HepG2 (cell line): ENCODE measurements at regions not wholly inside any gene's neighbourhood (a gene's known extent, or its start where the extent isn't known, plus 50 kb on each side); places are given as distances from the start of the nearest gene placed in this dataset.

Source experiments
- ATAC-seq: fragments of 200-7000 bp; cut with Tn5 transposase; 3 replicates; pipeline ENCODE4 v1.9.1; 2020; ENCODE audit warnings: mild to moderate bottlenecking, moderate library complexity
- BruUV-seq: library from RNA; stranded (reverse); fragments of 400-500 nt; replicated peaks from 2 replicates; lab custom pipeline; 2021; lab: Mats Ljungman, UMichigan
- CTCF ChIA-PET: fragments of 300-600 bp; formaldehyde crosslinking; extraction: SDS; loops from one replicate; lab custom pipeline; 2021; ENCODE audit warnings: low total read pairs, inconsistent platforms, low intra/inter-chr PET ratio; lab: Yijun Ruan, JAX
- POLR2A ChIA-PET: fragments of 350-600 bp; sonication (Branson Sonifier 250); formaldehyde crosslinking; loops from one replicate; lab custom pipeline; 2020; ENCODE audit warnings: antibody characterized with exemption, inconsistent platforms; lab: Yijun Ruan, JAX
- DNase-seq: peaks from one replicate; pipeline ENCODE4 v3.0.0-alpha.2; 2015; ENCODE audit warnings: low spot score
- FAIRE-seq: peaks from 3 replicates; lab custom pipeline; 2011; peaks lifted over from hg19 to GRCh38; lab: Jason Lieb, UNC
- H2AFZ ChIP-seq: one replicate; pipeline ENCODE4 v1.6.1; 2011; ENCODE audit warnings: low read length, inconsistent platforms
- H3K27ac ChIP-seq: fragments of 300-600 bp; 3 replicates; pipeline ENCODE4 v1.8.0; 2011; ENCODE audit warnings: mixed run types, mild to moderate bottlenecking, mixed read lengths, low read length, inconsistent platforms; ENCODE audit not compliant: insufficient read depth; ENCODE audit errors: extremely low read length
- H3K27me3 ChIP-seq, 2 experiments: fragments of 200-600 bp in 1 of 2; 2 replicates in 1 of 2; 3 replicates in 1 of 2; pipeline versions ENCODE4 v1.6.0 to v1.8.0; 2011; ENCODE audit warnings: low read length in 2 of 2, mild to moderate bottlenecking in 2 of 2, moderate library complexity in 2 of 2, inconsistent platforms in 1 of 2; ENCODE audit not compliant: insufficient read depth in 2 of 2, control insufficient read depth in 1 of 2
- H3K36me3 ChIP-seq, 2 experiments: fragments of 200-600 bp in 1 of 2; replicated peaks in 1 of 2; 2 replicates in 1 of 2; 3 replicates in 1 of 2; pipeline versions ENCODE4 v1.5.1 to v1.8.0; 2011; ENCODE audit warnings: low read length in 2 of 2, inconsistent platforms in 1 of 2; ENCODE audit not compliant: insufficient read depth in 2 of 2, control insufficient read depth in 1 of 2
- H3K4me1 ChIP-seq: 2 replicates; pipeline ENCODE4 v1.5.1; 2012; ENCODE audit warnings: low read length, inconsistent platforms; ENCODE audit not compliant: insufficient read depth
- H3K4me2 ChIP-seq: 2 replicates; pipeline ENCODE4 v1.6.0; 2011; ENCODE audit warnings: low read depth, low read length, inconsistent platforms
- H3K4me3 ChIP-seq, 3 experiments: fragments of 200-600 bp in 1 of 3; sonication (generic), shearing (Covaris generic) in 1 of 3; replicated peaks in 1 of 3; 2 replicates each; pipeline ENCODE4 v1.5.1; 2011 to 2016; ENCODE audit warnings: low read length in 3 of 3, inconsistent platforms in 2 of 3, low read depth in 2 of 3, mild to moderate bottlenecking in 2 of 3, control low read depth in 1 of 3, mixed read lengths in 1 of 3; ENCODE audit not compliant: insufficient read depth in 1 of 3
- H3K79me2 ChIP-seq: one replicate; pipeline ENCODE4 v1.6.1; 2011; ENCODE audit warnings: low read length, inconsistent platforms; ENCODE audit not compliant: insufficient read depth
- H3K9ac ChIP-seq: 2 replicates; pipeline ENCODE4 v1.6.0; 2011; ENCODE audit warnings: mild to moderate bottlenecking, low read depth, low read length, inconsistent platforms; ENCODE audit not compliant: insufficient read depth
- H3K9me3 ChIP-seq: 2 replicates; pipeline ENCODE4 v1.5.1; 2012; ENCODE audit warnings: mild to moderate bottlenecking, low read length
- H4K20me1 ChIP-seq: 2 replicates; pipeline ENCODE4 v1.6.0; 2011; ENCODE audit warnings: inconsistent platforms, mild to moderate bottlenecking, low read length, moderate library complexity; ENCODE audit not compliant: insufficient read depth
- DPF2 ChIP-seq: sonication (generic); formaldehyde crosslinking; IDR thresholded peaks from 2 replicates; pipeline ENCODE4 v1.4.0; 2020; ENCODE audit warnings: mild to moderate bottlenecking, low read depth, missing genetic modification reagents, borderline replicate concordance
- FOXP1 ChIP-seq, 2 experiments: fragments of 450-650 bp in 1 of 2; IDR thresholded peaks; 2 replicates each; pipeline ENCODE4 v1.6.1; 2017 to 2018; ENCODE audit warnings: antibody characterized with exemption in 1 of 2
- KAT2B ChIP-seq: fragments of 150-350 bp; IDR thresholded peaks from 2 replicates; pipeline ENCODE4 v1.6.1; 2014; ENCODE audit warnings: low read depth, low read length, borderline replicate concordance
- KLF15 ChIP-seq: sonication (generic); formaldehyde crosslinking; IDR thresholded peaks from 2 replicates; pipeline ENCODE4 v1.8.1; 2023; ENCODE audit warnings: borderline replicate concordance, mild to moderate bottlenecking, inconsistent platforms, missing genetic modification reagents, mixed read lengths
- KLF16 ChIP-seq, 2 experiments: sonication (generic) in 1 of 2; formaldehyde crosslinking in 1 of 2; IDR thresholded peaks; 2 replicates each; pipeline versions ENCODE4 v1.6.1 to v1.8.0; 2016 to 2023; ENCODE audit warnings: missing genetic modification reagents in 2 of 2, missing compliant biosample characterization in 1 of 2
- MZF1 ChIP-seq: sonication (generic); formaldehyde crosslinking; IDR thresholded peaks from 2 replicates; pipeline ENCODE4 v1.8.1; 2023; ENCODE audit warnings: mild to moderate bottlenecking, missing genetic modification reagents, borderline replicate concordance
- TP53 ChIP-seq: sonication (generic); formaldehyde crosslinking; conservative IDR thresholded peaks from 2 replicates; pipeline ENCODE4 v1.4.0; 2020; ENCODE audit warnings: missing genetic modification reagents
- TRIM24 ChIP-seq: sonication (generic); formaldehyde crosslinking; IDR thresholded peaks from 2 replicates; pipeline ENCODE4 v1.8.0; 2022; ENCODE audit warnings: mild to moderate bottlenecking, missing genetic modification reagents
- ZNF10 ChIP-seq: sonication (generic); formaldehyde crosslinking; IDR thresholded peaks from 2 replicates; pipeline ENCODE4 v1.4.0; 2020; ENCODE audit warnings: mild to moderate bottlenecking, low read depth, missing genetic modification reagents, borderline replicate concordance
- ZNF333 ChIP-seq: sonication (generic); formaldehyde crosslinking; IDR thresholded peaks from 2 replicates; pipeline ENCODE4 v1.4.0; 2020; ENCODE audit warnings: mild to moderate bottlenecking, missing genetic modification reagents, borderline replicate concordance
- ZNF350 ChIP-seq: sonication (generic); formaldehyde crosslinking; IDR thresholded peaks from 2 replicates; pipeline ENCODE4 v1.4.0; 2020; ENCODE audit warnings: mild to moderate bottlenecking, low read depth, missing genetic modification reagents, borderline replicate concordance
- ZNF562 ChIP-seq: sonication (generic); formaldehyde crosslinking; IDR thresholded peaks from 2 replicates; pipeline ENCODE4 v1.8.0; 2022; ENCODE audit warnings: missing genetic modification reagents, borderline replicate concordance
- ZNF740 ChIP-seq: sonication (generic); formaldehyde crosslinking; IDR thresholded peaks from 2 replicates; pipeline ENCODE4 v1.4.0; 2020; ENCODE audit warnings: missing genetic modification reagents
- ZNF777 ChIP-seq: sonication (generic); formaldehyde crosslinking; IDR thresholded peaks from 2 replicates; pipeline ENCODE4 v1.4.0; 2020; ENCODE audit warnings: missing genetic modification reagents
- WGBS: methylation state at CpG from one replicate; pipeline ENCODE4 v1.1.6; 2017; ENCODE audit warnings: low lambda C conversion rate; 5-methylcytosine and 5-hydroxymethylcytosine counted together
- in situ Hi-C: cut with HindIII; loops from 2 replicates; pipeline ENCODE4 v1.10.0; 2017; ENCODE audit warnings: low pct_unique_long_range_greater_than_20kb; ENCODE audit not compliant: extremely low pct_ligation_motif_present
- intact Hi-C: fragments of 100-400 bp; cut with micrococcal nuclease; formaldehyde crosslinking; loops from one replicate; pipeline ENCODE4 v1.10.0; 2022; ENCODE audit not compliant: unreplicated experiment
- TF ChIP-seq, protein P1 (sequence below): sonication (generic); formaldehyde crosslinking; IDR thresholded peaks from 2 replicates; pipeline ENCODE4 v1.8.1; 2023; ENCODE audit warnings: missing genetic modification reagents, inconsistent platforms, borderline replicate concordance
- TF ChIP-seq, protein P2 (sequence below): sonication (generic); formaldehyde crosslinking; IDR thresholded peaks from 2 replicates; pipeline ENCODE4 v1.4.0; 2020; ENCODE audit warnings: low read depth, mild to moderate bottlenecking, missing genetic modification reagents

DNA sequence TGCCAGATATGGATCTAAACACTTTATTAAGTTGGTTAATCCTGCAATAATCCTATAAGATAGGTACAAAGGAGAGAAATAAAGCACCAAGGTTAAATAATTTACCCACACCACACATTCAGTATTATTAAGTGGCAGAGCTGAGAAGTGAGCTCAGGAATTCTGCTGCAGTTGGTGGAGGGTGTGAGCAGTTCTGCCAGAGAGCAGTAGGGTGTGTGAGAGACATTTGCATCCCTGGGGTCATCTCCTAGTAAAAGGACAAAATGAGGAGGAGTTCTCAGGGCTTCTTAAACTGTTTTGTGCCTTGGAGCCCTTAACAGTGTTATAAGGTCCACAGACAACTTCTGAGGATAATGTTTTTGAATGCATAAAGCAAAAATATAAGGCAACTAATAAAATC, 484.5 kb downstream of the TAFA4 start:
- no peak for ATAC-seq
- Histone ChIP-seq H2AFZ (no peak overlapping the region), H3K27me3 (no peaks in the 10 kb centered on the region), H3K4me1 (no peaks in the 10 kb centered on the region), H3K79me2 (no peaks in the 10 kb centered on the region), H4K20me1 (no peaks in the 10 kb centered on the region), H3K4me3 (no peak overlapping the region), H3K9me3 (no peaks in the 10 kb centered on the region), H3K36me3 (no peaks in the 10 kb centered on the region), H3K4me2 (no peak overlapping the region), H3K27ac (no peak overlapping the region), H3K9ac (no peak overlapping the region)
- no peak for DNase-seq
- no peak for FAIRE-seq
- TF ChIP-seq MZF1 (no peak), ZNF10 (no peak), ZNF350 (no peak), ZNF777 (CRISPR knock-in tag) (no peak), KLF15 (no peak)
- in situ Hi-C loops: no loop called here
- ChIA-PET CTCF (no interaction called here), POLR2A (no interaction called here)
- intact Hi-C loops: no loop called here
- no TSS peak for BruUV-seq

DNA sequence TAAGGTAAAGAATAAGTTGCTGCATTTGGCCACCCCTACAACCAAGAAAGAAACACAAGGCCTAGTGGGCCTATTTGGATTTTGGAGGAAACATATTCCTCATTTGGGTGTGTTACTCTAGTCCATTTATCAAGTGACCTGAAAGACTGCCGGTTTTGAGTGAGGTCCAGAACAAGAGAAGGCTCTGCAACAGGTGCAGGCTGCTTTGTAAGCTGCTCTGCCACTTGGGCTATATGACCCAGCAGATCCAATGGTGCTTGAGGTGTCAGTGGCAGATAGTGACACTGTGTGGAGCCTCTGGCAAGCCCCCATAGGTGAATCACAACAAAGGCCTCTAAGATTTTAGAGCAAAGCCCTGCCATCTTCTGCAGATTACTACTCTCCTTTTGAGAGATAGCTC, 491.3 kb downstream of the TAFA4 start:
- Histone ChIP-seq H3K4me1 (no peaks in the 10 kb centered on the region), H2AFZ (no peak overlapping the region), H3K4me2 (no peak overlapping the region), H3K27ac (no peak overlapping the region), H3K9ac (no peak overlapping the region)
- ATAC-seq: no peak
- CTCF ChIA-PET: no interaction called here
- no peak for TF ChIP-seq FOXP1 (IDR thresholded peaks at IDR 0.05)
- TF ChIP-seq FOXP1 (CRISPR knock-in tag; IDR thresholded peaks at IDR 0.05): no peak
- no peak for TF ChIP-seq KLF16 (CRISPR knock-in tag; IDR thresholded peaks at IDR 0.05)
- no peak for TF ChIP-seq ZNF333
- TF ChIP-seq, protein P1, sequence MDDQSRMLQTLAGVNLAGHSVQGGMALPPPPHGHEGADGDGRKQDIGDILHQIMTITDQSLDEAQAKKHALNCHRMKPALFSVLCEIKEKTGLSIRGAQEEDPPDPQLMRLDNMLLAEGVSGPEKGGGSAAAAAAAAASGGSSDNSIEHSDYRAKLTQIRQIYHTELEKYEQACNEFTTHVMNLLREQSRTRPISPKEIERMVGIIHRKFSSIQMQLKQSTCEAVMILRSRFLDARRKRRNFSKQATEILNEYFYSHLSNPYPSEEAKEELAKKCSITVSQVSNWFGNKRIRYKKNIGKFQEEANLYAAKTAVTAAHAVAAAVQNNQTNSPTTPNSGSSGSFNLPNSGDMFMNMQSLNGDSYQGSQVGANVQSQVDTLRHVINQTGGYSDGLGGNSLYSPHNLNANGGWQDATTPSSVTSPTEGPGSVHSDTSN: no peak
- TF ChIP-seq, protein P2, sequence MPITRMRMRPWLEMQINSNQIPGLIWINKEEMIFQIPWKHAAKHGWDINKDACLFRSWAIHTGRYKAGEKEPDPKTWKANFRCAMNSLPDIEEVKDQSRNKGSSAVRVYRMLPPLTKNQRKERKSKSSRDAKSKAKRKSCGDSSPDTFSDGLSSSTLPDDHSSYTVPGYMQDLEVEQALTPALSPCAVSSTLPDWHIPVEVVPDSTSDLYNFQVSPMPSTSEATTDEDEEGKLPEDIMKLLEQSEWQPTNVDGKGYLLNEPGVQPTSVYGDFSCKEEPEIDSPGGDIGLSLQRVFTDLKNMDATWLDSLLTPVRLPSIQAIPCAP (CRISPR knock-in tag): no peak
- TF ChIP-seq KAT2B: no peak
- TF ChIP-seq DPF2 (CRISPR knock-in tag): no peak
- no peak for TF ChIP-seq TRIM24 (CRISPR knock-in tag)
- TF ChIP-seq ZNF562: no peak
- no peak for TF ChIP-seq TP53
- no peak for TF ChIP-seq ZNF740 (CRISPR knock-in tag)
- TF ChIP-seq, all 625 proteins: peak for 0
- no peaks in the 10 kb centered on the region for H3K27me3 ChIP-seq
- in situ Hi-C loops (no loop called here), intact Hi-C loops (no loop called here)
- no peak overlapping the region for H3K4me3 ChIP-seq
- POLR2A ChIA-PET: no interaction called here
- DNase-seq (no peak), FAIRE-seq (no peak)
- BruUV-seq: no TSS peak
- H3K36me3 ChIP-seq: no peaks in the 10 kb centered on the region
- H4K20me1 ChIP-seq: no peaks in the 10 kb centered on the region
- WGBS: 0% methylated on average over 1 of the region's 1 CpG
- no peaks in the 10 kb centered on the region for H3K9me3 ChIP-seq
- no peaks in the 10 kb centered on the region for H3K79me2 ChIP-seq
